Fibroblast of villous mesenchyme (primary cell): ENCODE measurements at regions not wholly inside any gene's neighbourhood (a gene's known extent, or its start where the extent isn't known, plus 50 kb on each side); places are given as distances from the start of the nearest gene placed in this dataset.

Experiments
- DNase-seq: peaks from one replicate; pipeline ENCODE4 v3.0.0-alpha.2; 2010; ENCODE audit warnings: low read depth
- H3K4me3 ChIP-seq: 2 replicates; pipeline ENCODE4 v1.5.1; 2011; ENCODE audit warnings: low read depth, mild to moderate bottlenecking, low read length
- CTCF ChIP-seq: IDR thresholded peaks from 2 replicates; pipeline ENCODE4 v1.5.1; 2012; ENCODE audit warnings: low read depth, mild to moderate bottlenecking, low read length; ENCODE audit not compliant: insufficient read depth

- DNase-seq = peak; percentile 22
- no peak overlapping the region for H3K4me3 ChIP-seq
- no peak for TF ChIP-seq CTCF
These were observed 825.8 kb upstream of the LCORL start for GRCh38 chr4:18847249-18847890.

GRCh38 chr4:18846313-18846712 is 824.8 kb upstream of the LCORL start:
- no peak overlapping the region for H3K4me3 ChIP-seq
- no peak for DNase-seq
- TF ChIP-seq CTCF = no peak

GRCh38 chr4:18844726-18845125 is 823.2 kb upstream of the LCORL start:
- no peak for TF ChIP-seq CTCF
- H3K4me3 ChIP-seq = no peak overlapping the region
- DNase-seq = no peak

GRCh38 chr4:18842431-18842830 is 820.9 kb upstream of the LCORL start:
- no peak for TF ChIP-seq CTCF
- no peak overlapping the region for H3K4me3 ChIP-seq
- no peak for DNase-seq

GRCh38 chr4:18840481-18840880 is 818.9 kb upstream of the LCORL start:
- no peak overlapping the region for H3K4me3 ChIP-seq
- no peak for TF ChIP-seq CTCF
- no peak for DNase-seq

GRCh38 chr4:18816228-18816895 is 794.8 kb upstream of the LCORL start:
- H3K4me3 ChIP-seq = no peak overlapping the region
- TF ChIP-seq CTCF = no peak
- no peak for DNase-seq
